OCI-M2 (cell line): ENCODE measurements at regions not wholly inside any gene's neighbourhood (a gene's known extent, or its start where the extent isn't known, plus 50 kb on each side); places are given as distances from the start of the nearest gene placed in this dataset.

Experiments
- DNase-seq: peaks from one replicate; lab custom pipeline; 2025; ENCODE audit not compliant: unreplicated experiment; lab: John Stamatoyannopoulos, UW

- DNase-seq, result no peak
Observed at GRCh38 chr11:95717314-95717713, 72.3 kb downstream of the FAM76B start.

GRCh38 chr11:95716266-95716665 lies 73.3 kb downstream of the FAM76B start:
- DNase-seq, result no peak

GRCh38 chr11:95715777-95716241 lies 73.8 kb downstream of the FAM76B start:
- DNase-seq, result no peak

- DNase-seq, result no peak
Observed at GRCh38 chr11:95714843-95715776, 74.5 kb downstream of the FAM76B start.

- DNase-seq, result no peak
Observed at GRCh38 chr11:95713428-95713827, 76.2 kb downstream of the FAM76B start.

- DNase-seq, result no peak
Observed at GRCh38 chr11:95711945-95712221, 77.7 kb downstream of the FAM76B start.

GRCh38 chr11:95711162-95711944 lies 78.2 kb downstream of the FAM76B start:
- DNase-seq, result no peak

GRCh38 chr11:95708681-95709080 lies 80.9 kb downstream of the FAM76B start:
- no peak for DNase-seq

GRCh38 chr11:95706974-95707387 lies 82.6 kb downstream of the FAM76B start:
- no peak for DNase-seq

- DNase-seq, result peak; percentile 27
Observed at GRCh38 chr11:95705485-95706124, 84.0 kb downstream of the FAM76B start.

- DNase-seq, result no peak
Observed at GRCh38 chr11:95704865-95705264, 84.7 kb downstream of the FAM76B start.

- DNase-seq, result no peak
Observed at GRCh38 chr11:95703049-95703448, 86.5 kb downstream of the FAM76B start.

- DNase-seq, result no peak
Observed at GRCh38 chr11:95702526-95702925, 87.1 kb downstream of the FAM76B start.

- no peak for DNase-seq
Observed at GRCh38 chr11:95700471-95700817, 89.1 kb downstream of the FAM76B start.

- DNase-seq, result no peak
Observed at GRCh38 chr11:95699631-95700470, 89.7 kb downstream of the FAM76B start.

- no peak for DNase-seq
Observed at GRCh38 chr11:95698676-95699557, 90.7 kb downstream of the FAM76B start.

- DNase-seq, result no peak
Observed at GRCh38 chr11:95697614-95698408, 91.8 kb downstream of the FAM76B start.

GRCh38 chr11:95695181-95695580 lies 94.4 kb downstream of the FAM76B start:
- no peak for DNase-seq

GRCh38 chr11:95693298-95693697 lies 96.3 kb downstream of the FAM76B start:
- no peak for DNase-seq
